HepG2 (cell line): ENCODE measurements at regions not wholly inside any gene's neighbourhood (a gene's known extent, or its start where the extent isn't known, plus 50 kb on each side); places are given as distances from the start of the nearest gene placed in this dataset.

Experiments
- ATAC-seq: fragments of 200-7000 bp; cut with Tn5 transposase; 3 replicates; pipeline ENCODE4 v1.9.1; 2020; ENCODE audit warnings: mild to moderate bottlenecking, moderate library complexity
- BruUV-seq: library from RNA; stranded (reverse); fragments of 400-500 nt; replicated peaks from 2 replicates; lab custom pipeline; 2021; lab: Mats Ljungman, UMichigan
- CTCF ChIA-PET: fragments of 300-600 bp; formaldehyde crosslinking; extraction: SDS; loops from one replicate; lab custom pipeline; 2021; ENCODE audit warnings: low total read pairs, inconsistent platforms, low intra/inter-chr PET ratio; lab: Yijun Ruan, JAX
- POLR2A ChIA-PET: fragments of 350-600 bp; sonication (Branson Sonifier 250); formaldehyde crosslinking; loops from one replicate; lab custom pipeline; 2020; ENCODE audit warnings: antibody characterized with exemption, inconsistent platforms; lab: Yijun Ruan, JAX
- DNase-seq: peaks from one replicate; pipeline ENCODE4 v3.0.0-alpha.2; 2015; ENCODE audit warnings: low spot score
- FAIRE-seq: peaks from 3 replicates; lab custom pipeline; 2011; peaks lifted over from hg19 to GRCh38; lab: Jason Lieb, UNC
- H2AFZ ChIP-seq: one replicate; pipeline ENCODE4 v1.6.1; 2011; ENCODE audit warnings: low read length, inconsistent platforms
- H3K27ac ChIP-seq: fragments of 300-600 bp; 3 replicates; pipeline ENCODE4 v1.8.0; 2011; ENCODE audit warnings: mixed run types, mild to moderate bottlenecking, mixed read lengths, low read length, inconsistent platforms; ENCODE audit not compliant: insufficient read depth; ENCODE audit errors: extremely low read length
- H3K27me3 ChIP-seq, 2 experiments: fragments of 200-600 bp in 1 of 2; 2 replicates in 1 of 2; 3 replicates in 1 of 2; pipeline versions ENCODE4 v1.6.0 to v1.8.0; 2011; ENCODE audit warnings: low read length in 2 of 2, mild to moderate bottlenecking in 2 of 2, moderate library complexity in 2 of 2, inconsistent platforms in 1 of 2; ENCODE audit not compliant: insufficient read depth in 2 of 2, control insufficient read depth in 1 of 2
- H3K36me3 ChIP-seq, 2 experiments: fragments of 200-600 bp in 1 of 2; replicated peaks in 1 of 2; 2 replicates in 1 of 2; 3 replicates in 1 of 2; pipeline versions ENCODE4 v1.5.1 to v1.8.0; 2011; ENCODE audit warnings: low read length in 2 of 2, inconsistent platforms in 1 of 2; ENCODE audit not compliant: insufficient read depth in 2 of 2, control insufficient read depth in 1 of 2
- H3K4me1 ChIP-seq: 2 replicates; pipeline ENCODE4 v1.5.1; 2012; ENCODE audit warnings: low read length, inconsistent platforms; ENCODE audit not compliant: insufficient read depth
- H3K4me2 ChIP-seq: 2 replicates; pipeline ENCODE4 v1.6.0; 2011; ENCODE audit warnings: low read depth, low read length, inconsistent platforms
- H3K4me3 ChIP-seq, 3 experiments: fragments of 200-600 bp in 1 of 3; sonication (generic), shearing (Covaris generic) in 1 of 3; replicated peaks in 1 of 3; 2 replicates each; pipeline ENCODE4 v1.5.1; 2011 to 2016; ENCODE audit warnings: low read length in 3 of 3, inconsistent platforms in 2 of 3, low read depth in 2 of 3, mild to moderate bottlenecking in 2 of 3, control low read depth in 1 of 3, mixed read lengths in 1 of 3; ENCODE audit not compliant: insufficient read depth in 1 of 3
- H3K79me2 ChIP-seq: one replicate; pipeline ENCODE4 v1.6.1; 2011; ENCODE audit warnings: low read length, inconsistent platforms; ENCODE audit not compliant: insufficient read depth
- H3K9ac ChIP-seq: 2 replicates; pipeline ENCODE4 v1.6.0; 2011; ENCODE audit warnings: mild to moderate bottlenecking, low read depth, low read length, inconsistent platforms; ENCODE audit not compliant: insufficient read depth
- H3K9me3 ChIP-seq: 2 replicates; pipeline ENCODE4 v1.5.1; 2012; ENCODE audit warnings: mild to moderate bottlenecking, low read length
- H4K20me1 ChIP-seq: 2 replicates; pipeline ENCODE4 v1.6.0; 2011; ENCODE audit warnings: inconsistent platforms, mild to moderate bottlenecking, low read length, moderate library complexity; ENCODE audit not compliant: insufficient read depth
- CBX5 ChIP-seq: sonication (generic); formaldehyde crosslinking; IDR thresholded peaks from 2 replicates; pipeline ENCODE4 v1.4.0; 2020; ENCODE audit warnings: missing genetic modification reagents, borderline replicate concordance
- DMAP1 ChIP-seq: IDR thresholded peaks from 2 replicates; pipeline ENCODE4 v1.6.1; 2016
- NCOA5 ChIP-seq: sonication (generic); formaldehyde crosslinking; IDR thresholded peaks from 2 replicates; pipeline ENCODE4 v1.4.0; 2020; ENCODE audit warnings: missing genetic modification reagents
- SNRNP70 ChIP-seq: fragments of 200-400 bp; formaldehyde crosslinking; IDR thresholded peaks from 2 replicates; pipeline ENCODE4 v1.6.1; 2017; ENCODE audit warnings: mild to moderate bottlenecking, low read depth, low read length, moderate library complexity
- ZNF235 ChIP-seq: sonication (generic); formaldehyde crosslinking; IDR thresholded peaks from 2 replicates; pipeline ENCODE4 v1.8.1; 2023; ENCODE audit warnings: mild to moderate bottlenecking, missing genetic modification reagents, borderline replicate concordance
- ZNF24 ChIP-seq: fragments of 450-650 bp; IDR thresholded peaks from 2 replicates; pipeline ENCODE4 v1.6.1; 2017; ENCODE audit warnings: antibody characterized with exemption, mild to moderate bottlenecking
- ZNF564 ChIP-seq: sonication (generic); formaldehyde crosslinking; IDR thresholded peaks from 2 replicates; pipeline ENCODE4 v1.8.1; 2023; ENCODE audit warnings: mild to moderate bottlenecking, missing genetic modification reagents
- ZNF747 ChIP-seq: sonication (generic); formaldehyde crosslinking; IDR thresholded peaks from 2 replicates; pipeline ENCODE4 v1.8.1; 2023; ENCODE audit warnings: missing genetic modification reagents, mild to moderate bottlenecking, borderline replicate concordance
- WGBS: methylation state at CpG from one replicate; pipeline ENCODE4 v1.1.6; 2017; ENCODE audit warnings: low lambda C conversion rate; 5-methylcytosine and 5-hydroxymethylcytosine counted together
- in situ Hi-C: cut with HindIII; loops from 2 replicates; pipeline ENCODE4 v1.10.0; 2017; ENCODE audit warnings: low pct_unique_long_range_greater_than_20kb; ENCODE audit not compliant: extremely low pct_ligation_motif_present
- intact Hi-C: fragments of 100-400 bp; cut with micrococcal nuclease; formaldehyde crosslinking; loops from one replicate; pipeline ENCODE4 v1.10.0; 2022; ENCODE audit not compliant: unreplicated experiment
- TF ChIP-seq, protein P1 (sequence below): sonication (generic); formaldehyde crosslinking; IDR thresholded peaks from 2 replicates; pipeline ENCODE4 v1.4.0; 2020; ENCODE audit warnings: missing genetic modification reagents
- TF ChIP-seq, protein P2 (sequence below): sonication (generic); formaldehyde crosslinking; IDR thresholded peaks from 2 replicates; pipeline ENCODE4 v1.4.0; 2020; ENCODE audit warnings: missing genetic modification reagents, borderline replicate concordance
- TF ChIP-seq, protein P3 (sequence below): sonication (generic); formaldehyde crosslinking; IDR thresholded peaks from 2 replicates; pipeline ENCODE4 v1.5.0; 2020; ENCODE audit warnings: missing genetic modification reagents
- TF ChIP-seq, protein P4 (sequence below): sonication (generic); formaldehyde crosslinking; conservative IDR thresholded peaks from 2 replicates; pipeline ENCODE4 v1.8.0; 2022; ENCODE audit warnings: mild to moderate bottlenecking, moderate library complexity, missing genetic modification reagents
- TF ChIP-seq, protein P5 (sequence below): sonication (generic); formaldehyde crosslinking; IDR thresholded peaks from 2 replicates; pipeline ENCODE4 v1.4.0; 2020; ENCODE audit warnings: mild to moderate bottlenecking, missing genetic modification reagents
- TF ChIP-seq, protein P6 (sequence below), 2 experiments: sonication (generic) in 1 of 2; formaldehyde crosslinking in 1 of 2; IDR thresholded peaks; 2 replicates each; pipeline versions ENCODE4 v1.5.1 to v1.6.1; 2011 to 2020; ENCODE audit warnings: borderline replicate concordance in 1 of 2, low read depth in 1 of 2, low read length in 1 of 2, mild to moderate bottlenecking in 1 of 2, missing genetic modification reagents in 1 of 2, moderate library complexity in 1 of 2

GRCh38 chrX:11039926-11040325 is 71.2 kb upstream of the HCCS start:
- ChIA-PET CTCF (no interaction called here), POLR2A (no interaction called here)
- Histone ChIP-seq H3K4me1 (no peaks in the 10 kb centered on the region), H3K36me3 (no peaks in the 10 kb centered on the region), H3K9ac (no peak overlapping the region), H3K4me2 (no peak overlapping the region), H3K27me3 (no peaks in the 10 kb centered on the region), H4K20me1 (no peaks in the 10 kb centered on the region), H3K79me2 (no peaks in the 10 kb centered on the region), H2AFZ (no peak overlapping the region), H3K9me3 (no peaks in the 10 kb centered on the region), H3K4me3 (no peak overlapping the region), H3K27ac (no peak overlapping the region)
- DNase-seq (no peak), FAIRE-seq (no peak), ATAC-seq (no peak)
- intact Hi-C loops: no loop called here
- TF ChIP-seq, protein P1, sequence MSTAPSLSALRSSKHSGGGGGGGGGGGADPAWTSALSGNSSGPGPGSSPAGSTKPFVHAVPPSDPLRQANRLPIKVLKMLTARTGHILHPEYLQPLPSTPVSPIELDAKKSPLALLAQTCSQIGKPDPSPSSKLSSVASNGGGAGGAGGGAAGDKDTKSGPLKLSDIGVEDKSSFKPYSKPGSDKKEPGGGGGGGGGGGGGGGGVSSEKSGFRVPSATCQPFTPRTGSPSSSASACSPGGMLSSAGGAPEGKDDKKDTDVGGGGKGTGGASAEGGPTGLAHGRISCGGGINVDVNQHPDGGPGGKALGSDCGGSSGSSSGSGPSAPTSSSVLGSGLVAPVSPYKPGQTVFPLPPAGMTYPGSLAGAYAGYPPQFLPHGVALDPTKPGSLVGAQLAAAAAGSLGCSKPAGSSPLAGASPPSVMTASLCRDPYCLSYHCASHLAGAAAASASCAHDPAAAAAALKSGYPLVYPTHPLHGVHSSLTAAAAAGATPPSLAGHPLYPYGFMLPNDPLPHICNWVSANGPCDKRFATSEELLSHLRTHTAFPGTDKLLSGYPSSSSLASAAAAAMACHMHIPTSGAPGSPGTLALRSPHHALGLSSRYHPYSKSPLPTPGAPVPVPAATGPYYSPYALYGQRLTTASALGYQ (CRISPR knock-in tag): no peak
- TF ChIP-seq, protein P2, sequence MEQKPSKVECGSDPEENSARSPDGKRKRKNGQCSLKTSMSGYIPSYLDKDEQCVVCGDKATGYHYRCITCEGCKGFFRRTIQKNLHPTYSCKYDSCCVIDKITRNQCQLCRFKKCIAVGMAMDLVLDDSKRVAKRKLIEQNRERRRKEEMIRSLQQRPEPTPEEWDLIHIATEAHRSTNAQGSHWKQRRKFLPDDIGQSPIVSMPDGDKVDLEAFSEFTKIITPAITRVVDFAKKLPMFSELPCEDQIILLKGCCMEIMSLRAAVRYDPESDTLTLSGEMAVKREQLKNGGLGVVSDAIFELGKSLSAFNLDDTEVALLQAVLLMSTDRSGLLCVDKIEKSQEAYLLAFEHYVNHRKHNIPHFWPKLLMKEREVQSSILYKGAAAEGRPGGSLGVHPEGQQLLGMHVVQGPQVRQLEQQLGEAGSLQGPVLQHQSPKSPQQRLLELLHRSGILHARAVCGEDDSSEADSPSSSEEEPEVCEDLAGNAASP (CRISPR knock-in tag): no peak
- TF ChIP-seq, protein P3, sequence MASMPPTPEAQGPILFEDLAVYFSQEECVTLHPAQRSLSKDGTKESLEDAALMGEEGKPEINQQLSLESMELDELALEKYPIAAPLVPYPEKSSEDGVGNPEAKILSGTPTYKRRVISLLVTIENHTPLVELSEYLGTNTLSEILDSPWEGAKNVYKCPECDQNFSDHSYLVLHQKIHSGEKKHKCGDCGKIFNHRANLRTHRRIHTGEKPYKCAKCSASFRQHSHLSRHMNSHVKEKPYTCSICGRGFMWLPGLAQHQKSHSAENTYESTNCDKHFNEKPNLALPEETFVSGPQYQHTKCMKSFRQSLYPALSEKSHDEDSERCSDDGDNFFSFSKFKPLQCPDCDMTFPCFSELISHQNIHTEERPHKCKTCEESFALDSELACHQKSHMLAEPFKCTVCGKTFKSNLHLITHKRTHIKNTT (CRISPR knock-in tag): no peak
- no peak for TF ChIP-seq SNRNP70
- TF ChIP-seq, protein P4, sequence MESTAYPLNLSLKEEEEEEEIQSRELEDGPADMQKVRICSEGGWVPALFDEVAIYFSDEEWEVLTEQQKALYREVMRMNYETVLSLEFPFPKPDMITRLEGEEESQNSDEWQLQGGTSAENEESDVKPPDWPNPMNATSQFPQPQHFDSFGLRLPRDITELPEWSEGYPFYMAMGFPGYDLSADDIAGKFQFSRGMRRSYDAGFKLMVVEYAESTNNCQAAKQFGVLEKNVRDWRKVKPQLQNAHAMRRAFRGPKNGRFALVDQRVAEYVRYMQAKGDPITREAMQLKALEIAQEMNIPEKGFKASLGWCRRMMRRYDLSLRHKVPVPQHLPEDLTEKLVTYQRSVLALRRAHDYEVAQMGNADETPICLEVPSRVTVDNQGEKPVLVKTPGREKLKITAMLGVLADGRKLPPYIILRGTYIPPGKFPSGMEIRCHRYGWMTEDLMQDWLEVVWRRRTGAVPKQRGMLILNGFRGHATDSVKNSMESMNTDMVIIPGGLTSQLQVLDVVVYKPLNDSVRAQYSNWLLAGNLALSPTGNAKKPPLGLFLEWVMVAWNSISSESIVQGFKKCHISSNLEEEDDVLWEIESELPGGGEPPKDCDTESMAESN (CRISPR knock-in tag): no peak
- no peak for TF ChIP-seq NCOA5 (CRISPR knock-in tag)
- no peak for TF ChIP-seq CBX5
- no peak for TF ChIP-seq DMAP1 (CRISPR knock-in tag)
- TF ChIP-seq, protein P5, sequence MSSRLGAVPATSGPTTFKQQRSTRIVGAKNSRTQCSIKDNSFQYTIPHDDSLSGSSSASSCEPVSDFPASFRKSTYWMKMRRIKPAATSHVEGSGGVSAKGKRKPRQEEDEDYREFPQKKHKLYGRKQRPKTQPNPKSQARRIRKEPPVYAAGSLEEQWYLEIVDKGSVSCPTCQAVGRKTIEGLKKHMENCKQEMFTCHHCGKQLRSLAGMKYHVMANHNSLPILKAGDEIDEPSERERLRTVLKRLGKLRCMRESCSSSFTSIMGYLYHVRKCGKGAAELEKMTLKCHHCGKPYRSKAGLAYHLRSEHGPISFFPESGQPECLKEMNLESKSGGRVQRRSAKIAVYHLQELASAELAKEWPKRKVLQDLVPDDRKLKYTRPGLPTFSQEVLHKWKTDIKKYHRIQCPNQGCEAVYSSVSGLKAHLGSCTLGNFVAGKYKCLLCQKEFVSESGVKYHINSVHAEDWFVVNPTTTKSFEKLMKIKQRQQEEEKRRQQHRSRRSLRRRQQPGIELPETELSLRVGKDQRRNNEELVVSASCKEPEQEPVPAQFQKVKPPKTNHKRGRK (CRISPR knock-in tag): no peak
- TF ChIP-seq ZNF24: no peak
- TF ChIP-seq, protein P6, sequence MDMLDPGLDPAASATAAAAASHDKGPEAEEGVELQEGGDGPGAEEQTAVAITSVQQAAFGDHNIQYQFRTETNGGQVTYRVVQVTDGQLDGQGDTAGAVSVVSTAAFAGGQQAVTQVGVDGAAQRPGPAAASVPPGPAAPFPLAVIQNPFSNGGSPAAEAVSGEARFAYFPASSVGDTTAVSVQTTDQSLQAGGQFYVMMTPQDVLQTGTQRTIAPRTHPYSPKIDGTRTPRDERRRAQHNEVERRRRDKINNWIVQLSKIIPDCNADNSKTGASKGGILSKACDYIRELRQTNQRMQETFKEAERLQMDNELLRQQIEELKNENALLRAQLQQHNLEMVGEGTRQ (IDR thresholded peaks at IDR 0.05; ENCODE audit: low read depth, low read length): no peak
- TF ChIP-seq, protein P6 (CRISPR knock-in tag; IDR thresholded peaks at IDR 0.05; ENCODE audit: borderline replicate concordance): no peak
- no peak for TF ChIP-seq ZNF747 (CRISPR knock-in tag)
- no peak for TF ChIP-seq ZNF564 (CRISPR knock-in tag)
- TF ChIP-seq ZNF235 (CRISPR knock-in tag): no peak
- no TSS peak for BruUV-seq
- WGBS: 96% methylated on average over 1 of the region's 1 CpG
- in situ Hi-C loops: no loop called here
